ELF-1 (cell line): ENCODE measurements at regions not wholly inside any gene's neighbourhood (a gene's known extent, or its start where the extent isn't known, plus 50 kb on each side); places are given as distances from the start of the nearest gene placed in this dataset.
A peak's percentile ranks its signal among the peaks of the same experiment; 100 is the strongest.

ENCODE experiments used
- DNase-seq: peaks from one replicate; pipeline ENCODE4 v3.0.0-alpha.2; 2016; ENCODE audit warnings: low read depth, low spot score

DNA sequence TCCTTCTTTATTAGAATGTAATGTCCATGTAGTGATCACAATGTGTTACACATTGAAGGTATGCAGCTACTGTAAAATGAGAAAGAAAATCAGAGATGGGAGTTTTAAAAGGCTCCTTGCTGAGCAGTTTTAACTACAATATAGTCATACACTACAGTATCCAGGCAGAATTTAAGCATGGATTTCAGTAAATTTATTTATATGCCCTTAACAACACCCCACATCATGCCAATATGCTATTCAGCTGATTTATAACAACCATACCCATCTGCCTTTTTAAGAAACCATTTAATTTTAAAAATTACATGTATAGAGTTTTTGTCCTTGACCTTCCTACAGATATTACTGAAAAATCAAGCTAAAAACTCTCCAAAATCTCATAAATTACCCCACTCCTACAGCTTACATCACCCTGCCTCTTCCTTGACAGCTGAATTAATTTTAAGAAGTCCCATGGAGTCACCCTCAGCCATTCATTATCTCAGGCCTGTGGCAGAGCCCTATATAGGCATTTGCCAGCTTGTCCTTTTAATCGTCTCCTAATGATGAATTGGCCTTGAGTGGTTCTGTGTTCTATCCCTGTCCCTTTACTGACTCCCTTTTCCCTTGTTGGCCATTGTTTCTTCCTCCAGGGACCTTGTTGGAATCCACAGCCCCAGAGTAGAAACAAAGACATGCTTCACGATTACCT lies 797.6 kb upstream of the ARRDC4 start:
- DNase-seq: no peak

GRCh38 chr15:97165205-97165604 lies 795.3 kb upstream of the ARRDC4 start:
- DNase-seq: no peak

DNA sequence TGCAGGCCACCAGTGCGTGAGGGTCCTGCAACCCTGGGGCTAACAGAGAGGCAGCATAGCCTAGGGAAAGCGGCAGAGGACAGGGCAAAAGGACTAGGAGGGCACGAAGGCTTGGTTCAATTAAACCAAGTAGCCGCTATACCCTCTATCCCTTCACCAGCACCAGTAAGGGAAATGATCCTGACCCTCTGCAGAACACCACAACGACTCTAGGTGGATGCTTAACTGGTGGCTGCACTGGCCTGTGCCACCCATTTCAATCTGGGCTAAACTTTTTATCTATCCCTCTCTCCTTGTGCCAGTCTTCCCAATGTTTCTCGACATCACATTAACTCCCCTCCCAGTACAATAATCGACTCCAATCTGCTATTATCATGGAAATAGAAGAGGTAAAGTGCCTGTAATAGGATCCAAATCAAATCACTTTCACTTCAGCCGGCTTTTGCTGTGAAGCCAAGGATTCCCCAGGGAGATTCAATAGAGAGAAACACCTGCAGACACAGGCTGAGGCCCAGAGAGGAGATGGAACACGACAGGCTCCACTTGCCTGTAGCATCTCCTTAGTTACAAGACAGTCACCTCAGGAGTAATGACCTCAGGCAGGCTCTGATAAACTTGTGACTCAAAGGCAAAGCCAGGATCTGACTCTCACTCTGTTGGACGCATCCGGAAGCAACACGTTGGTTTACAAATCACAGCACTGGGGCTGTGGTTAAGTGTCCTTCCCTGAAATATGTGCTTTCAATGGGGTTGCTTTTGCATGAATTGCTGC lies 791.6 kb upstream of the ARRDC4 start:
- no peak for DNase-seq

DNA sequence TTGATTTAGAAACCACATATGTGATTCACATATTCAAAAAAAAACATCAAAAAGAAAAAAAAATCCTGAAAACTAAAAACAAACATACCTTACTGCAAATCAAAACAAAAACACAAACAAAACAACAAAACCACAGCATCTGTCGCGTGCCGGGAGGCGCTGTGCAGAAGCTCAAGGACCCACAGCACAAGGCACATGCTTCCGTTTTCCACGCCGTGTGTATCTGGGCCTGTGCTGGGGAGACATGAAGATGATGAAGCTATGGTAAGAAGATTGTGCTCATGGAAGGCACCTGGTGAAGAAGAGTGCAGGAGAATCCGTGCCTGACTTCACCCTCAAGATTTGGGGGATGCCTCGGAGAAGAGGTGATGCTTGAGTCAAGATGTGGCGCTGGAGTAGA lies 788.9 kb upstream of the ARRDC4 start:
- no peak for DNase-seq

GRCh38 chr15:97174886-97175540 lies 785.5 kb upstream of the ARRDC4 start:
- DNase-seq: no peak

- peak; percentile 32 for DNase-seq
These were observed 783.3 kb upstream of the ARRDC4 start for GRCh38 chr15:97177151-97177577.

GRCh38 chr15:97182581-97182980 lies 777.9 kb upstream of the ARRDC4 start:
- DNase-seq: no peak

GRCh38 chr15:97189162-97189780 lies 771.2 kb upstream of the ARRDC4 start:
- no peak for DNase-seq

DNA sequence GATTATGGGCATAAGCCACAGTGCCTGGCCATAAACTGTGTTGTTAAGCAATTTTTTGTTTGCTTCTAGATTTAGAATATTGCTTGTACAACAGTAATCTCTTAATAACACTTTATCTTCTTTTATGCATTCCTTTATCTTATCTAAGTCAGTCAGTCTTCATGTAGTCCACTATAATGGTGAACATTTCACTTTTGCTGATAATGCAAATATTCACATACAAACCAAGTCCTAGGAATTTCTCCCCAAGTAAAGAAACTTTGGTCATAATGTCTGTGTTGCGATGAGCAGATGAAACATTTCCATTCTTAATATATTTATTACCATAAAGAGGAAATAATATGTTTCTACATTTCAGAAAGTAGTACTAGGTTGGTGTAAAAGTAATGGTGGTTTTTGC lies 765.8 kb upstream of the ARRDC4 start:
- no peak for DNase-seq

DNA sequence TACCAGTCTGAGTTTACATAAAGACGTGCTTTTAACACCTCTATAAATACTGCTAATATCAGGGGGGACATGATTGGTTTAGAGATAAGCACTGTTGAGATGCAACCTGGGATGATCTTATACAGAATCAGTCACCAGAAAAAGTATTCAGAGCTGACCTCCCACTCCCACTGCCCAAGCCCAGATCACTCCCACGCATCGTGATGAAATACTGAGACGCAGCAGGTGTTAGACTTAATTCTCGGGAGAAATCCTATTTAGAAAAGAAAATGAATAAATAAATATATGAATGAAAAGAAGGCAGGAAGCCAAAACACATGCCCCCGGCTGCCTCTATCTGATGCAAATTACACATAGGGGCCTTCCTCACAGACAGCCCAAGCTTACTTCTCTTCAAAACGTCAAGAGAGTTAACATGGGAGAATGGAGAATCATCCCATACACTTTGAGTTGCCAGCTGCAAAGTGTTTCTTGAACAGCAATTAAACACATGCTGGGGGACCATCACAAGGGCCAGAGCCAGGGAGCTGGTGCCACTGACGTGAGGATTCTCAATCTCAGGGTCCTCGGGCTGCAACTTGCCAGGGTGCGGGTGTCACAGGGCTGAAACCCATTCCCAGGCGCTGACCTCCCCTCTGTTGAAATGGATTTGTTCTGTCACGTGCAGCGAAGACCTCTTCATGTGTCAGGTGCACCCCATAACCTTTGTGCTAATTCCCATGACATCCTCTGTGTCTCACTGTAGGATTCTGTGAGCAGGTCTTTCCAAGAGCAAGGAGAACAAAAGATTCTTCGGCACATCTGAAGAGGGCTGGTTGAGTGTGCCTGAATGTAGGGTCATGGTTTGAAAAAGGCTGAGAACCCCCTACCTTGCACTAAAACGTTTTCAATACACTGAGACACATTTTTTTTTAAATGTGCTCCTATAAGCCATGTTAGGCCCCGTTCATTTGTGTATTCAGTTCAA lies 764.2 kb upstream of the ARRDC4 start:
- no peak for DNase-seq

DNA sequence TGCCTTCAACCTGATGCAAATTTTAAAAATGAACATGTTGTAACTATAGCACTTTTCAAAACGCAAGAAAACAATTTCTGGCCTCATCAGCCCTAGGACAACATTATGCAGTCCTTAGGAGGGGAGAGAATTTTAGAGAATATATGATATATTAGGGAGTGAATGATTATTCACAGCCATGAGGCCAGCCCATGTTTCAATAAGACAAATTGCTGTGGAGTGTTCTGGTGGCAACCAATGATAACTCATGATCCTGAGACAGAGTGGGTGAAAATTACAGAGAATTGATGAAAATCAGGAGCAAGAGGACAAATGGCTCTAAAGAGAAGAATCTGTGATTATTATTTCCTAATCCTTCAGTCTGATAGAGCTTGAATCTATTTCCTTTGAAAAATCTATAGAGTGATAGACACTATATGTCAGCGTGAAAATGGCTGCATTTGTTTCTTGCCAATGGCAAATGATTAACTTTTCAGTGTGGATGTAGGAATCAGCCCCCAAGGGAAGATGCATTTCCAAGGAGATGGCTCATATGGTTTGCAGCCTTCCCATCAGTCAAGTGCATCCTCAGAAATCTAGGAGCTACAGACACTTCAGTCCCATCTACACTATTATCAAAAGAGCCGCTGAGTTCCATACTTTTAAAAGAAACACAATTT lies 761.0 kb upstream of the ARRDC4 start:
- DNase-seq: no peak

- no peak for DNase-seq
These were observed 760.3 kb upstream of the ARRDC4 start for GRCh38 chr15:97200161-97200560.

- DNase-seq: no peak
These were observed 750.2 kb upstream of the ARRDC4 start for GRCh38 chr15:97210277-97210676.

GRCh38 chr15:97215629-97216028 lies 744.9 kb upstream of the ARRDC4 start:
- no peak for DNase-seq

DNA sequence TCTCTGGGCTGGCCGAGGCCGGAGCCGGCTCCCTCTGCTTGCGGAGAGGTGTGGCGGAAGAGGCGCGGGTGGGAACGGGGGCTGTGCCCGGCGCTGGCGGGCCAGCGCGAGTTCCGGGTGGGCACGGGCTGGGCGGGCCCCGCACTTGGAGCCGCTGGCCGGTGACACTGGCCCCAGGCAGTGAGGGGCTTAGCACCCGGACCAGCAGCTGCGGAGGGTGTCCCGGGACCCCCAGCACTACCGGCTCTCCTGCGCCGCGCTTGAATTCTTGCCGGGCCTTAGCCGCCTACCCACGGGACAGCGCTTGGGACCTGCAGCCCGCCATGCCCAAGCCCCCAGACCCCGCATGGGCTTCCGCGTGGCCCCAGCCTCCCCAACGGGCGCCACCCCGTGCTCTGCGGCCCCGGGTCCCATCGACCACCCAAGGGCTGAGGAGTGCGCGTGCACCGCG lies 736.3 kb upstream of the ARRDC4 start:
- no peak for DNase-seq

GRCh38 chr15:97234851-97235610 lies 725.5 kb upstream of the ARRDC4 start:
- peak; percentile 41 for DNase-seq

DNA sequence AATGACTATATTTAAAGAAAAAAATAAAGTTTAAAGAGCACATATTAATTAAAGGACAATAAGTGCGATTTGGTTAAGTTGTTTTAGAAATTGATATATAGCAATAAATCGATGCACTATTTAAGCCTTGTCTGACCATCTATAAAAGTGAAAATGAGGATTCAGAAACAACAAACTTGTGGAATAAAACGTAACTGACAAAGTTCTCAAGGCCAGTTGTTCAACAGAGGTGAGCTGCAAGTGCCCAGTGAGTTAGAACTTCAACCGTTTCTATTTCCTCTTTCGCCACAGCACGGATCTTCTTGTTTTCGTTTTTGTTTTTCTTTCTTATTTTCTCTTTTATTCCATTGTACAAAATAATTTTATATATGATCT lies 724.9 kb upstream of the ARRDC4 start:
- no peak for DNase-seq

- no peak for DNase-seq
These were observed 724.4 kb upstream of the ARRDC4 start for GRCh38 chr15:97236140-97236539.

DNA sequence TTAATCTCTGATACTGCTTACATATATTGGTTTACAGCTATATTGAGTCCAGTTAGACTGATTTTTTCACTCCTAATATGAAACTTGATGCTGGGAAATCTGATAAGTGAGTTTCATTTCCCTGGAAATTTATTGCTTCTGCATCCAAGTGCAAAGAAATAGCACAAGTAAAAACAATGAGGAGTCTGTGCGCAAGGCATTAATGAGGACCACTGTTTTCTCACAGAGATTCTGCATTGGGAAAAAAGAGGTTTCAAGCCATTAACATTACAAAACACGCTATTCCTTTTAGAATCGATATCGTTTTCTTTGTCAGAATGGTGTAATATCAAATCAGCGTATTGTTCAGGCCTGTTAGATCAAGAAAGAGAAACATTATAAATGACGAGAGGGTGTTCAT lies 723.3 kb upstream of the ARRDC4 start:
- no peak for DNase-seq

GRCh38 chr15:97248376-97248775 lies 712.1 kb upstream of the ARRDC4 start:
- DNase-seq: no peak
